Parathyroid adenoma (tissue), 2 donors: ENCODE measurements at regions not wholly inside any gene's neighbourhood (a gene's known extent, or its start where the extent isn't known, plus 50 kb on each side); places are given as distances from the start of the nearest gene placed in this dataset.

Experiments used
- H2AFZ ChIP-seq: fragments of 300-600 bp; sonication (generic); one replicate; pipeline ENCODE4 v1.7.0; 2017; ENCODE audit warnings: antibody characterized with exemption, mild to moderate bottlenecking
- H3K27ac ChIP-seq: fragments of 300-600 bp; sonication (generic); one replicate; pipeline ENCODE4 v1.7.0; 2017
- H3K27me3 ChIP-seq: fragments of 300-600 bp; sonication (generic); one replicate; pipeline ENCODE4 v1.7.0; 2017; ENCODE audit warnings: low read length; ENCODE audit not compliant: control insufficient read depth, insufficient read depth
- H3K36me3 ChIP-seq: fragments of 300-600 bp; sonication (generic); one replicate; pipeline ENCODE4 v1.7.0; 2017; ENCODE audit warnings: low read length; ENCODE audit not compliant: control insufficient read depth, insufficient read depth
- H3K4me1 ChIP-seq: fragments of 300-600 bp; sonication (generic); one replicate; pipeline ENCODE4 v1.7.0; 2017; ENCODE audit warnings: control low read depth
- H3K4me2 ChIP-seq: fragments of 300-600 bp; sonication (generic); one replicate; pipeline ENCODE4 v1.7.0; 2017; ENCODE audit warnings: low read length
- H3K4me3 ChIP-seq: fragments of 300-600 bp; sonication (generic); one replicate; pipeline ENCODE4 v1.7.0; 2017; ENCODE audit warnings: low read depth, low read length
- H3K79me2 ChIP-seq: fragments of 300-600 bp; sonication (generic); one replicate; pipeline ENCODE4 v1.7.0; 2017; ENCODE audit warnings: control low read depth
- H3K9ac ChIP-seq: fragments of 300-600 bp; sonication (generic); one replicate; pipeline ENCODE4 v1.7.0; 2017; ENCODE audit warnings: mild to moderate bottlenecking
- H3K9me3 ChIP-seq: fragments of 300-600 bp; sonication (generic); one replicate; pipeline ENCODE4 v1.7.0; 2017; ENCODE audit warnings: low read length; ENCODE audit not compliant: control insufficient read depth
- CTCF ChIP-seq: fragments of 300-600 bp; sonication (generic); IDR thresholded peaks from one replicate; pipeline ENCODE4 v1.7.0; 2017; ENCODE audit warnings: antibody characterized with exemption, mild to moderate bottlenecking
- donor health status: primary hyperparathyroidism.

- H3K4me2 ChIP-seq = no peak overlapping the region
- H3K4me3 ChIP-seq = no peak overlapping the region
- H3K9me3 ChIP-seq = no peaks in the 10 kb centered on the region
- H3K9ac ChIP-seq = no peak overlapping the region
- no peaks in the 10 kb centered on the region for H3K27me3 ChIP-seq
- H3K27ac ChIP-seq = no peak overlapping the region
- H3K36me3 ChIP-seq = no peaks in the 10 kb centered on the region
- H3K4me1 ChIP-seq = no peaks in the 10 kb centered on the region
- H3K79me2 ChIP-seq = no peaks in the 10 kb centered on the region
- no peak overlapping the region for H2AFZ ChIP-seq
- TF ChIP-seq CTCF = no peak
Observed at GRCh38 chr18:61256291-61256690, 76.9 kb upstream of the CDH20 start.

- no peak for TF ChIP-seq CTCF
- no peaks in the 10 kb centered on the region for H3K27me3 ChIP-seq
- no peak overlapping the region for H3K27ac ChIP-seq
- H3K4me3 ChIP-seq = no peak overlapping the region
- no peak overlapping the region for H3K4me2 ChIP-seq
- H3K9me3 ChIP-seq = no peaks in the 10 kb centered on the region
- no peaks in the 10 kb centered on the region for H3K79me2 ChIP-seq
- no peak overlapping the region for H2AFZ ChIP-seq
- H3K36me3 ChIP-seq = no peaks in the 10 kb centered on the region
- no peak overlapping the region for H3K9ac ChIP-seq
- no peaks in the 10 kb centered on the region for H3K4me1 ChIP-seq
Observed at GRCh38 chr18:61261870-61262269, 71.4 kb upstream of the CDH20 start.

DNA sequence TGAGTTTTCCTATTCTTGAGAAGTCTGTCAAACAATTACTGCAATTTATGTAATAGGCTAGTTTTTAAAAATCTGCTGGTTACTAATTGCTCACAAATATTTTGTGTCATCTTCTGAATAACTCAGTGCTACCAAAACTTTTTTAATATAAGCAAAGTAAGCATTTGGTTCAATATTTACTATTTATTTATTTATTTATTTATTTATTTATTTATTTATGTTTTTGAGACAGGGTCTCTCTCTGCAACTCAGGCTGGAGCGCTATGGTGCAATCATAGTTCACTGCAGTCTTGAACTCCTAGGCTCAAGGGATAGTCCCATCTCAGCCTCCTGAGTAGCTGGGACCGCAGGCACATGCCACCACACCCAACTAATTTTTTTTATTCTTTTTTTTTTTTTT, 60.4 kb upstream of the CDH20 start:
- Histone ChIP-seq H3K4me1 (no peaks in the 10 kb centered on the region), H3K27ac (no peak overlapping the region), H3K79me2 (no peaks in the 10 kb centered on the region), H3K9ac (no peak overlapping the region), H3K4me3 (no peak overlapping the region), H3K36me3 (no peaks in the 10 kb centered on the region), H3K9me3 (no peaks in the 10 kb centered on the region), H3K4me2 (no peak overlapping the region), H2AFZ (no peak overlapping the region), H3K27me3 (no peaks in the 10 kb centered on the region)
- no peak for TF ChIP-seq CTCF

DNA sequence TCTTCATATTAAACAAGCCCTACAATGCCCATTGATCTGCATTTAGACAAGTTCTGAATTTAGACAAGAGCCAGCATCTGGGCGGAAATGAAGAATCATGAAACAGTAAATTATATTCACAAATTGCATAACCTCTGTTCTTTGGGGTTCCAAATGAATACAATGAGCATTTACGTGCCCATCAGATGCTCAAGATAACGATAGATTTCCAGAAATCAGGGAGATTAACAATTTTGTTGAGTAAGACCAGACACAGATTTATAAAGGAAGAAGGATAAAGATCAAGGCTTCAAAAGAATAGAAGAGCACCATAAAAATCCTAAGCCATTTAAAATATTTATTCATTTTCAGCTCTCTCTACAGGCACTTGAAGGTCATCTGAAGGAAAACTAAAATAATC, 59.7 kb upstream of the CDH20 start:
- TF ChIP-seq CTCF = no peak
- H3K9ac ChIP-seq = no peak overlapping the region
- no peaks in the 10 kb centered on the region for H3K27me3 ChIP-seq
- no peak overlapping the region for H3K4me3 ChIP-seq
- no peak overlapping the region for H3K27ac ChIP-seq
- no peak overlapping the region for H3K4me2 ChIP-seq
- no peaks in the 10 kb centered on the region for H3K79me2 ChIP-seq
- H2AFZ ChIP-seq = no peak overlapping the region
- H3K36me3 ChIP-seq = no peaks in the 10 kb centered on the region
- H3K4me1 ChIP-seq = no peaks in the 10 kb centered on the region
- H3K9me3 ChIP-seq = no peaks in the 10 kb centered on the region

GRCh38 chr18:61274416-61274960, 58.7 kb upstream of the CDH20 start:
- Histone ChIP-seq H3K9ac (no peak overlapping the region), H3K27ac (no peak overlapping the region), H2AFZ (no peak overlapping the region), H3K4me1 (no peaks in the 10 kb centered on the region), H3K4me2 (no peak overlapping the region), H3K9me3 (no peaks in the 10 kb centered on the region), H3K4me3 (no peak overlapping the region), H3K27me3 (no peaks in the 10 kb centered on the region), H3K36me3 (no peaks in the 10 kb centered on the region), H3K79me2 (no peaks in the 10 kb centered on the region)
- no peak for TF ChIP-seq CTCF
